Renal pelvis (tissue), 1 donor: ENCODE measurements at regions not wholly inside any gene's neighbourhood (a gene's known extent, or its start where the extent isn't known, plus 50 kb on each side); places are given as distances from the start of the nearest gene placed in this dataset.
"Not testable (repeated sequence)": the region's sequence is repeated elsewhere in the genome, so short reads cannot be mapped to it uniquely, and the experiment has no call there.

Experiments
- DNase-seq: peaks from one replicate; pipeline ENCODE4 v3.0.0-alpha.2; 2013

GRCh38 chr10:9402067-9402466, 1347.6 kb downstream of the GATA3 start:
- DNase-seq: not testable (repeated sequence)

DNA sequence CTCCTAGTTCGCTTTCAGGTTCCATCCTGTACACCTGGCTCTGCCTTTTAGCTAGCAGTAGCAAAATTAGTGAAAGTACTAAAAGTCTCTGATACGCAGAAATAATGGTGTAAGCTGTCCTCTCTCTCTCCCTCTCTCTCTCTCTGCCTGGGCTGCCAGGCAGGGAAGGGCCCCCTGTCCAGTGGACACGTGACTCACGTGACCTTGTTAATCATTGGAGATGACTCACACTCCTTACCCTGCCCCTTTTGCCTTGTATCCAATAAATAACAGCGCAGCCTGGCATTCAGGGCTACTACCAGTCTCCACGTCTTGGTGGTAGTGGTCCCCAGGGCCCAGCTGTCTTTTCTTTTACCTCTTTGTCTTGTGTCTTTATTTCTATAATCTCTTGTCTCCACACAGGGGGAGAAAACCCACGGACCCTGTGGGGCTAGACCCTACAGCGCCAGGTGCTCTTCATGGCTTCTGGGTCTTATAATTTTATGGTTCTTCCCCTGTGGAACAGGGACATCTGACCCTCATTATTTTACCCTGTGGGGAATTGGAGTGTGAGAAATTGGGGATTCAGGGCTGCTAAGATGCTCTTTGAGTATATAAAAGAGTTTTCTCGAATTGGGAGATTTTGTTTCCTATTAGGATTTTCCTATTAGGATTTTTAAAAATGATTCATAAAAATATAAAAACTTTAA, 1348.2 kb downstream of the GATA3 start:
- DNase-seq: not testable (repeated sequence)

- not testable (repeated sequence) for DNase-seq
Observed at GRCh38 chr10:9407201-9407600, 1352.7 kb downstream of the GATA3 start.

- no peak for DNase-seq
Observed at GRCh38 chr10:9416331-9416730, 1361.8 kb downstream of the GATA3 start.

GRCh38 chr10:9419757-9420156, 1365.3 kb downstream of the GATA3 start:
- no peak for DNase-seq

DNA sequence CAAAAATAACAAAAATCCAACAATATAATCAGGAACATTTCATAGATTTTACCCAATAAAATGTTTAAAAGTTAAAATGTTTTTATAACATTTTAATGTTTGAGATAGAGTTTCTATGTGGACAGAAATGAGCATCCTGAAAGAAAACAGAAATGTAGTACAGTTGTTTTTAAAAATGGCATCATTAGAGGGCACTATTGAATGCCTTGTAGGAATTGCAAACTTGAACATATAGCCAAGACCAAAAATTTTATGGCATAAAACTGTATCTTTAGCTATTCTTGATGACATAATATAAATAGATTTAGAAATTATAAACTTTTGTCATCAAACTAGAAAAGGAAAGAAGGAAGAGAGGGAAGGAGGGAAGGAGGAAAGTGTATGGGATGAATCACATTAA, 1372.7 kb downstream of the GATA3 start:
- DNase-seq: no peak

GRCh38 chr10:9437131-9437530, 1382.6 kb downstream of the GATA3 start:
- no peak for DNase-seq

- no peak for DNase-seq
Observed at GRCh38 chr10:9443758-9444157, 1389.3 kb downstream of the GATA3 start.

DNA sequence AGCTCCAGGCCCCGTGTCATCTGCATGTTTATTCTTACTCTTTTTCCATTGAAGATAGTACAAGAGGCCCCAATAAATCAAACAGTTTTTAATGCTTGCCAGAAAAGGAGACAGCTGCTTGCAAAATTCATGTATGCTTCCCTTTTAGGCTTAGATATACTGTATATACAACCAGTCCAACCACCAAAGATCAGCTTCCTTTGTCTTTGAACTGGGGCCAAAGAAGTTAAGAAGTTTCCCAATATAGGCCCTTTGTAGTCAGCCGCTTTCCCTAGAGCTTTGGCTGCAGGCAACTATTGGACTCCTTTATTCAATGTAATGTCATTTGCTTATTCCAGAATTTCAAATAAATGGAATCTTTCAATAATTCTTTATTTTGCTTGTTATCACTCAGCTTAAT, 1395.0 kb downstream of the GATA3 start:
- no peak for DNase-seq

DNA sequence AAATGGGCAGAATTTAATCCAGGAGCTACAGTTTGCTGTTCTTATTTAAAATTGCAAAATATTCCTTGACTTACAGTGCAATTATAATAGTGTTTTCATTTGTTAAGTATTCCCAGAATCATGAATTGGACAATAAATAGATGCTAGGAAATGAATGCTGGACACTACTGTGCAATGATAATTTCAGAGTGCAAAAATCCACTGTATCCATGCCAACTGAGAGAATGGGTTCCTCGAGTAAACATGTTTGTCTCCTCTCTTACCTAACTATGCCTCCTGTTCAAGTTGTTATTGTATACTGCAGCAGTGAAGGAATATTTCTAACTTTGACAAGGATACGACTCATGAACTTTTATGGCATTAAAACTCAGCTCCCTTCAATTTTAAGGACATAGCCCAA, 1396.3 kb downstream of the GATA3 start:
- DNase-seq: peak; percentile 11

DNA sequence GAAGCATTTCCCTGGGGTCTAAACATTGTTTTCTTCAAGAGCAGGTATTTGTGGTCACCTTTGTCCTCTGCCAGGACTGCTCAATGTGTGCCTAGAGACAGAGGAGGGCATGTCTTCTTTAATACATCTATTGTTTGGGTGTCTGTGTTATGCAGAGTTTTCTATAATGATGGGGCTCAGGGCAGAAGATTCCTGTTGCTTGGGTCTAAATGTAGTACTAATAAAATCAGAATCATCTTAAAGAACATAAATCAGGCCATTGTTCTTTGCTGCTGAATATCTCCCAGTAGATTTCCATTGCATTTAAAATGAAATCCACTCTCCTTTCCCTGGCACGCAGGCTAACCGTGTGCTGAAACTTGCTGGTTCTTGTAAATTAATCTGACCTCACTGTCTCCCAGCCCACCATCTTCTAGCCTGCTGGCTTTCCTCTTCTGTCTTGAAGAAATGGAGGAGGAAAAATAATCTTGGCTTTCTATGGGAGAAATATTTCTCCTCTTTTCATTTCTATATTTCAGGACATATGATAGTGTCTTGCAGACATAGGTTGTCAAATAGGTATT, 1396.8 kb downstream of the GATA3 start:
- no peak for DNase-seq

DNA sequence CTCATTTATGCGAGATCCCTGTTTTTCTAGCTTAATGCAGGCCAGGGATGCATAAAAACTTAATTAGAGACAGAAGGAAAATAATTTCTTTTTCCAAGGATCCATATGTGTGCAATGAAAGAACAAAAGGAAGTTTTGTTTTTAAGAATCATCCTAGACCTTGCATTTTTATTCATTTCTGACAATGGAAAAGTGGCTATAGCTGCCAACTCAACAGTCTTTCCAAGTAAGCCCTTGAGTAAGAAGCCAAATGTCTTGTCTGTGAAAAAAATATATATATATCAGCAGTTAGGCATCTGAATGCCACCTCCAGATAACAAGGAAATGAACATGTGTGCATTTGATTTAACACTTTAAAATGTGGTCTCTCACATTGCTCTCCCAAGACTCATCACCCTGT, 1397.6 kb downstream of the GATA3 start:
- DNase-seq: no peak

GRCh38 chr10:9453871-9454270, 1399.4 kb downstream of the GATA3 start:
- DNase-seq: not testable (repeated sequence)

DNA sequence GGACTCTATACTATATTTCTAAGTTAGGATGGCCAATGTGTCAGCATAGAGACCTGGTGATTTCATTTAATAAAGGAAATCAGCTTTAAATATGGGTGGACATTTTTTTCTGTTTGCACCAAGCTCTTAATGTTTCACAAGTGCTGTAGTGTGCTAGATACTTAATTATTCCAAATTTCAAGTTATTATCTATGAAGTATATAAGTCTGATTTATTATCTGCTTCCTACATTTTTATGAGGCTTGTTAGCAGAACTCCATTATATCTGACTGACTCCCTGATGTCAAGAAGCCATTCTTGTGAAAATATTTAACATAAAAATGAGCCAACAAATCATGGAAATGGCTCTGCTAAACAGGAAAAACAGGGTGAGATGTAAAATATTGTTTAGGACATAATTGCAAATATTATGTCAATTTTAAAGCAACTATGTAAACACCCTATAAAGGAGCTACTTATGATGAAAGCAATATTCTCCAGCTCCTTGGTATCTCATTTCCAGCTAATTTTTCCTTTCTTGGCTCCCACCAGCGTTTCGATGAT, 1415.2 kb downstream of the GATA3 start:
- DNase-seq: peak; percentile 5

DNA sequence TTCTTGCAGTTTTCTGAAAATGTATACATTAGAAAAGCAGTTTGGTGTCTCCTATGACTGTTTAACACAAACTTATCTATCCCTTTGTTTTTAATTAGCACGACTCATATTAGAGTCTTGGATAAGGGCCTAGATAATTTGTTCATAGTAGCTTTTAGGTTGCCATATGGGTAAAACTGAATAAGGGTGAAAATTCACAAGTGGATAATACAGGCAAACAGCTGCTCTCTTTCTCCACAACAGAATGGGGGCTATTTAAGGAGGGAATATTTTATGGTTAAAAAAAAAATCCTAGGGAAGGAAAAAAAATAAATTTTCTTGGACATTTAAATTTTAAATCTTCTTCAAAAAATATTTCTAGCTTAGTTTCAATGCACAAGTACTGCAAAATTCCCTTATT, 1416.1 kb downstream of the GATA3 start:
- no peak for DNase-seq

GRCh38 chr10:9501944-9502343, 1447.5 kb downstream of the GATA3 start:
- DNase-seq: no peak

DNA sequence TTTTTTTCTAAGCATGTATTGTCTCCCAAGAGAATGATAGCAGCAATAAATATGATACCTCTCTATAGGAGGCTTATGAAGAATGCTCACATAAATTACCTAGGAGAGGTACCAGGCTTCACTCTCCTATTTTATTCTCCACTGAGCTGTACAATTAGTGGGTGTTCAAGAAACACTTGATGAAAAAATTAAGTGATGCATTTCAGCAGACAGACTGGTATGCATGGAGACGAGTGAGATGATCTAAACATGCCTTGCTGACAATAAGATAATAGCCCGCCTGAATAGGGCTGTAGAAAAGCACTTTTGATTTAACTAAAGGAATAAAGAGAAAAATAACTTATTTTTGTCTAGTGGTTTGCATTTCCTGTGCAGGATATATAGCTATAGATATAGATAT, 1449.7 kb downstream of the GATA3 start:
- no peak for DNase-seq

DNA sequence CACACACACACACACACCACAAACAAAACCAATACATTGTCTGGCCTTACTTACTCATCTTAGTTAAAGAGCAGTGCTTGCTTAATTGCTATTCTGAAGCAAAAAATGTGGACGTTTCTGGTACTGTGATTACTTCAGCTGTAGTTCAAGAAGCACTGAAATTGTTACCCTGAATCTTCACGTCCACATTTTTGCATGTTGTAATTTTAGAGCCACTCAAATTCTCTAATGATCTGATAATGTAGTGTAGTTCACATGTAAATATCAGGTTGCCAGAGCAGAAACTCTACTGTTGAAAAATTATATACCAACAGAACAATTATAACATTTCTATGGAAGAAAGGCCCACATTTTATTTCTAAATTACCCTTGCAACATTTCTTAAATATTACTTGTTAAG, 1451.1 kb downstream of the GATA3 start:
- no peak for DNase-seq

DNA sequence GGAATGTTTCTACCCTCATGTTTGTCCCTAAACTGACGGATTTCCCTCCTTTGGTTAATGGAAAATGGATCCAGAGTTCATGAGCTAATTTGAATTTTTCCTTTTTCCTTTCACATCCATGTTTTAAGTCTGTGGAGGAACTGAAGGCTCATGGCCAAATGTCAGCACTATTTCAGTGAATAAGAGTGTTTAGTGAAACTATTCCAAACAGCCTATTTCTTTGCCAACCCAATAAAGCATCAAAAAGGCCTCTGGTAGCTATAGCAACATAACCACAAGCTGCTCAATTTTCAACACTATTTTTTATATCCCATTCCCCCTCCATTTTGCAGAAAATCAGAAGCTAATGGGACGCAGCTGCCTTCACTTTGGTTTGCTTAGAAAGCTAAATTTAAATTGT, 1454.1 kb downstream of the GATA3 start:
- peak; percentile 46 for DNase-seq

GRCh38 chr10:9510626-9511025, 1456.1 kb downstream of the GATA3 start:
- no peak for DNase-seq

GRCh38 chr10:9515922-9516321, 1461.4 kb downstream of the GATA3 start:
- no peak for DNase-seq

- DNase-seq: no peak
Observed at GRCh38 chr10:9535744-9536143, 1481.3 kb downstream of the GATA3 start.

GRCh38 chr10:9545073-9545472, 1472.6 kb upstream of the CELF2 start:
- no peak for DNase-seq
